IMR-90 (cell line): ENCODE measurements at regions not wholly inside any gene's neighbourhood (a gene's known extent, or its start where the extent isn't known, plus 50 kb on each side); places are given as distances from the start of the nearest gene placed in this dataset.

Experiments used
- ATAC-seq: fragments of 200-7000 bp; cut with Tn5 transposase; 2 replicates; pipeline ENCODE4 v1.9.1; 2020; ENCODE audit warnings: low read depth, mild to moderate bottlenecking, moderate library complexity
- BruUV-seq: library from RNA; stranded (reverse); fragments of 400-500 nt; replicated peaks from 2 replicates; lab custom pipeline; 2021; lab: Mats Ljungman, UMichigan
- CTCF ChIA-PET: fragments of 300-600 bp; formaldehyde crosslinking; extraction: SDS; loops from one replicate; lab custom pipeline; 2021; ENCODE audit warnings: antibody characterized with exemption; lab: Yijun Ruan, JAX
- POLR2A ChIA-PET: fragments of 300-600 bp; sonication (Branson Sonifier 250); formaldehyde crosslinking; loops from one replicate; lab custom pipeline; 2022; ENCODE audit warnings: antibody characterized with exemption; ENCODE audit not compliant: unreplicated experiment; lab: Charles Lee
- DNase-seq: peaks from one replicate; pipeline ENCODE4 v3.0.0; 2013
- H2AFZ ChIP-seq: replicated peaks from 2 replicates; pipeline ENCODE3; 2013; ENCODE audit warnings: low read length, mild to moderate bottlenecking; ENCODE audit not compliant: poor library complexity
- H2AK5ac ChIP-seq: 2 replicates; pipeline ENCODE4 v1.6.1; 2013; ENCODE audit warnings: low read depth, low read length, inconsistent platforms
- H2AK9ac ChIP-seq: replicated peaks from 2 replicates; pipeline ENCODE3; 2013; ENCODE audit warnings: mild to moderate bottlenecking, low read depth, low read length, moderate library complexity; ENCODE audit not compliant: poor library complexity
- H2BK120ac ChIP-seq: 2 replicates; pipeline ENCODE4 v1.6.1; 2013; ENCODE audit warnings: low read depth, low read length, inconsistent platforms
- H2BK15ac ChIP-seq: 3 replicates; pipeline ENCODE4 v1.6.1; 2013; ENCODE audit warnings: low read depth, low read length, inconsistent platforms
- H2BK20ac ChIP-seq: 2 replicates; pipeline ENCODE4 v1.6.1; 2013; ENCODE audit warnings: low read depth, mild to moderate bottlenecking, inconsistent platforms, low read length, moderate library complexity
- H2BK5ac ChIP-seq: 2 replicates; pipeline ENCODE4 v1.6.1; 2013; ENCODE audit warnings: mild to moderate bottlenecking, low read depth, low read length, inconsistent platforms; ENCODE audit not compliant: poor library complexity, severe bottlenecking
- H3K14ac ChIP-seq: replicated peaks from 2 replicates; pipeline ENCODE4 v1.6.1; 2013; ENCODE audit warnings: low read depth, low read length, inconsistent platforms
- H3K18ac ChIP-seq: 2 replicates; pipeline ENCODE4 v1.6.1; 2013; ENCODE audit warnings: low read depth, low read length, control low read depth
- H3K23ac ChIP-seq: 2 replicates; pipeline ENCODE4 v1.6.1; 2013; ENCODE audit warnings: low read depth, low read length, inconsistent platforms
- H3K27ac ChIP-seq: 2 replicates; pipeline ENCODE4 v1.5.1; 2013; ENCODE audit warnings: mild to moderate bottlenecking, control low read depth, low read length; ENCODE audit not compliant: insufficient read depth
- H3K27me3 ChIP-seq: 2 replicates; pipeline ENCODE4 v1.6.1; 2013; ENCODE audit warnings: low read length; ENCODE audit not compliant: control insufficient read depth, insufficient read depth
- H3K36me3 ChIP-seq: 2 replicates; pipeline ENCODE4 v1.6.1; 2013; ENCODE audit warnings: low read length, mixed read lengths; ENCODE audit not compliant: control insufficient read depth, insufficient read depth
- H3K4ac ChIP-seq: 2 replicates; pipeline ENCODE4 v1.6.1; 2013; ENCODE audit warnings: low read depth, low read length, inconsistent platforms
- H3K4me1 ChIP-seq: 2 replicates; pipeline ENCODE4 v1.6.1; 2013; ENCODE audit warnings: low read length, mixed read lengths; ENCODE audit not compliant: control insufficient read depth, insufficient read depth
- H3K4me2 ChIP-seq: 2 replicates; pipeline ENCODE4 v1.6.1; 2013; ENCODE audit warnings: low read depth, mild to moderate bottlenecking, control low read depth, low read length, moderate library complexity
- H3K4me3 ChIP-seq: 2 replicates; pipeline ENCODE4 v1.5.1; 2013; ENCODE audit warnings: low read depth, mild to moderate bottlenecking, control low read depth, low read length, moderate library complexity; ENCODE audit not compliant: insufficient read depth
- H3K56ac ChIP-seq: 2 replicates; pipeline ENCODE4 v1.6.1; 2013; ENCODE audit warnings: low read length, inconsistent platforms; ENCODE audit not compliant: insufficient read depth; ENCODE audit errors: extremely low read depth
- H3K79me1 ChIP-seq, 2 experiments: 2 replicates each; pipeline ENCODE4 v1.6.1; 2013; ENCODE audit warnings: low read length in 2 of 2, inconsistent platforms in 1 of 2, low read depth in 1 of 2
- H3K9ac ChIP-seq: 2 replicates; pipeline ENCODE4 v1.6.1; 2013; ENCODE audit warnings: low read depth, low read length, control low read depth
- H3K9me1 ChIP-seq: 2 replicates; pipeline ENCODE4 v1.6.1; 2013; ENCODE audit warnings: low read length, inconsistent platforms; ENCODE audit not compliant: insufficient read depth
- H3K9me3 ChIP-seq: 2 replicates; pipeline ENCODE4 v1.6.1; 2013; ENCODE audit warnings: low read length; ENCODE audit not compliant: control insufficient read depth, insufficient read depth
- H4K20me1 ChIP-seq: 2 replicates; pipeline ENCODE4 v1.6.1; 2013; ENCODE audit warnings: low read length, inconsistent platforms; ENCODE audit not compliant: insufficient read depth
- H4K5ac ChIP-seq: 2 replicates; pipeline ENCODE4 v1.6.1; 2013; ENCODE audit warnings: mild to moderate bottlenecking, low read depth, low read length, control low read depth
- H4K8ac ChIP-seq, 2 experiments: 2 replicates each; pipeline ENCODE4 v1.6.1; 2013; ENCODE audit warnings: low read depth in 2 of 2, low read length in 2 of 2, control low read depth in 1 of 2, inconsistent platforms in 1 of 2
- H4K91ac ChIP-seq: 2 replicates; pipeline ENCODE4 v1.6.1; 2013; ENCODE audit warnings: low read depth, low read length, inconsistent platforms; ENCODE audit not compliant: insufficient read depth
- CEBPB ChIP-seq: IDR thresholded peaks from 2 replicates; pipeline ENCODE4 v1.6.1; 2012; ENCODE audit warnings: low read depth, low read length, improper control_type of control experiment
- CHD1 ChIP-seq: IDR thresholded peaks from 2 replicates; pipeline ENCODE4 v1.6.1; 2012; ENCODE audit warnings: low read depth, low read length, improper control_type of control experiment
- FOS ChIP-seq: fragments of 150-350 bp; IDR thresholded peaks from 2 replicates; pipeline ENCODE4 v1.6.1; 2016; ENCODE audit warnings: low read depth, low read length
- MAFK ChIP-seq: IDR thresholded peaks from 2 replicates; pipeline ENCODE4 v1.6.1; 2012; ENCODE audit warnings: low read depth, low read length, improper control_type of control experiment
- MAZ ChIP-seq: IDR thresholded peaks from 2 replicates; pipeline ENCODE4 v1.6.1; 2012; ENCODE audit warnings: low read depth, mild to moderate bottlenecking, low read length, improper control_type of control experiment, moderate library complexity, borderline replicate concordance
- MXI1 ChIP-seq: IDR thresholded peaks from 2 replicates; pipeline ENCODE4 v1.6.1; 2012; ENCODE audit warnings: low read depth, mild to moderate bottlenecking, low read length, moderate library complexity, borderline replicate concordance
- NFE2L2 ChIP-seq: fragments of 150-350 bp; IDR thresholded peaks from 2 replicates; pipeline ENCODE4 v1.6.1; 2016; ENCODE audit warnings: low read depth, mild to moderate bottlenecking, low read length
- POLR2A ChIP-seq: IDR thresholded peaks from 2 replicates; pipeline ENCODE4 v1.6.1; 2012; ENCODE audit warnings: mild to moderate bottlenecking, low read depth, low read length
- RAD21 ChIP-seq: IDR thresholded peaks from 2 replicates; pipeline ENCODE4 v1.6.1; 2012; ENCODE audit warnings: low read length, improper control_type of control experiment
- RCOR1 ChIP-seq: IDR thresholded peaks from 2 replicates; pipeline ENCODE4 v1.6.1; 2012; ENCODE audit warnings: mild to moderate bottlenecking, low read length, improper control_type of control experiment; ENCODE audit not compliant: insufficient replicate concordance
- RFX5 ChIP-seq: IDR thresholded peaks from 2 replicates; pipeline ENCODE4 v1.8.0; 2012; ENCODE audit warnings: low read depth, mild to moderate bottlenecking, low read length, moderate library complexity
- SMC3 ChIP-seq: fragments of 150-350 bp; IDR thresholded peaks from 2 replicates; pipeline ENCODE4 v1.6.1; 2016; ENCODE audit warnings: low read depth, mild to moderate bottlenecking, antibody characterized with exemption, low read length, moderate library complexity
- WGBS, 2 experiments: methylation state at CpG; one replicate each; pipeline versions ENCODE4 v1.1.5 to v1.1.7; 2013; ENCODE audit warnings: missing lambda C conversion rate in 2 of 2; ENCODE audit not compliant: insufficient read length in 1 of 2; ENCODE audit errors: extremely low coverage in 2 of 2; 5-methylcytosine and 5-hydroxymethylcytosine counted together
- dilution Hi-C: fragments of 300-500 bp; cut with HindIII; formaldehyde crosslinking; loops from one replicate; pipeline ENCODE4 v1.14.3; 2018; ENCODE audit warnings: low sequenced_read_pairs; ENCODE audit not compliant: unreplicated experiment
- in situ Hi-C: fragments of 300-500 bp; cut with MboI; formaldehyde crosslinking; loops from 3 replicates; pipeline ENCODE4 v1.14.3; 2019; ENCODE audit warnings: low sequenced_read_pairs, inconsistent platforms, mixed read lengths
- intact Hi-C: fragments of 100-400 bp; cut with micrococcal nuclease; formaldehyde crosslinking; loops from 2 replicates; pipeline ENCODE4 v1.10.0; 2022
- TF ChIP-seq, protein P1 (sequence below): fragments of 150-350 bp; IDR thresholded peaks from 2 replicates; pipeline ENCODE4 v1.6.1; 2017; ENCODE audit warnings: mild to moderate bottlenecking, antibody characterized with exemption, low read length, low read depth
- TF ChIP-seq, protein P2 (sequence below): fragments of 150-350 bp; IDR thresholded peaks from 2 replicates; pipeline ENCODE4 v1.6.1; 2016; ENCODE audit warnings: low read depth, mild to moderate bottlenecking, low read length, moderate library complexity, borderline replicate concordance

DNA sequence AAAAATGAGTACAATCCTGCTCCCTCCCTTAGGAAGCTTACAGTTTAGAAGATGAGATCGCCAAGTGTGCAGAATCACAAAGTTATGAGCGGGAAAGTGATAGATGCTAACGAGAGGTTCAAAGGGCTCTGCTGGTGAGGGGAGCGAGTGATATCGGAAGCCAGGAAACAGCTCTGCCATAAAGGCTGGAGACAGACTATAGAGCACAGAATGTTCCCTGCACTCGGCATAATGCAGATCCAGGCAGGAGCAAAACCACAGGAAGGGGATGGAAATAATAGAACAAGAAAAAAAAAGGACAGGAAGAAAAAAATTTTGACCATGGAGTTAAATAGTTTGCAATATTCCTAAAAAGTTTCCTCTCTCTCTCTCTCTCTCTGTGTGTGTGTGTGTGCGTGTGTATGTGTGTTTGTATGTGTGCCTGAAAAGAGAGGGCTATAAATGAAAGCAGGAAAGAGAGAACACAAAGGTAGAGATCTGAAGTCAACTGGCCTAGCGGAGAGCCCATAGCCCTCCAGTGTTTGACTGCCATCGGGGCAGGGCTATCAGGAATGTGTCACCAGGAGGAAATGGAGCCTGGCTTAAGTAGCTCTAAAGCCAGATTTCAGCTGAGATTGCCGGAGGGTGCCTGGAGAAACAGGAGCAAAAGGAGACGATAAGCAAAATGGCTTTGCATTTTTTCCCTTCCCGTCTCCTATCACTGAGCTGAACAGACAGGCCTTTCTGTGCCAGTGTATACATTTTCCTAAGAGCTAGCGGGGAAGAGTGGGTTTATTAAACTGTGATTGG is 175.8 kb upstream of the LYZL1 start:
- no peaks in the 10 kb centered on the region for H3K4me1 ChIP-seq
- DNase-seq, result no peak

More for the DNA sequence above, 175.8 kb upstream of the LYZL1 start:
- H2BK20ac ChIP-seq, result no peak overlapping the region; the same call in 1 of the 2 replicates
- no peak for TF ChIP-seq CHD1
- TF ChIP-seq MAZ, result no peak
- TF ChIP-seq RCOR1, result no peak
- no peak for TF ChIP-seq MAFK
- TF ChIP-seq, protein P1, sequence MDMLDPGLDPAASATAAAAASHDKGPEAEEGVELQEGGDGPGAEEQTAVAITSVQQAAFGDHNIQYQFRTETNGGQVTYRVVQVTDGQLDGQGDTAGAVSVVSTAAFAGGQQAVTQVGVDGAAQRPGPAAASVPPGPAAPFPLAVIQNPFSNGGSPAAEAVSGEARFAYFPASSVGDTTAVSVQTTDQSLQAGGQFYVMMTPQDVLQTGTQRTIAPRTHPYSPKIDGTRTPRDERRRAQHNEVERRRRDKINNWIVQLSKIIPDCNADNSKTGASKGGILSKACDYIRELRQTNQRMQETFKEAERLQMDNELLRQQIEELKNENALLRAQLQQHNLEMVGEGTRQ, result no peak
- TF ChIP-seq SMC3, result no peak
- no peak for TF ChIP-seq RAD21
- no peak for TF ChIP-seq MXI1
- no peak for TF ChIP-seq RFX5
- no peak for TF ChIP-seq POLR2A
- TF ChIP-seq, protein P2, sequence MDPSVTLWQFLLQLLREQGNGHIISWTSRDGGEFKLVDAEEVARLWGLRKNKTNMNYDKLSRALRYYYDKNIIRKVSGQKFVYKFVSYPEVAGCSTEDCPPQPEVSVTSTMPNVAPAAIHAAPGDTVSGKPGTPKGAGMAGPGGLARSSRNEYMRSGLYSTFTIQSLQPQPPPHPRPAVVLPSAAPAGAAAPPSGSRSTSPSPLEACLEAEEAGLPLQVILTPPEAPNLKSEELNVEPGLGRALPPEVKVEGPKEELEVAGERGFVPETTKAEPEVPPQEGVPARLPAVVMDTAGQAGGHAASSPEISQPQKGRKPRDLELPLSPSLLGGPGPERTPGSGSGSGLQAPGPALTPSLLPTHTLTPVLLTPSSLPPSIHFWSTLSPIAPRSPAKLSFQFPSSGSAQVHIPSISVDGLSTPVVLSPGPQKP, result no peak
- TF ChIP-seq CEBPB, result no peak
- no peak for TF ChIP-seq FOS
- TF ChIP-seq NFE2L2, result no peak
- ChIA-PET CTCF (no interaction called here), POLR2A (no interaction called here)
- H2BK120ac ChIP-seq, result no peak overlapping the region
- intact Hi-C loops, result no loop called here
- H3K27ac ChIP-seq, result no peak overlapping the region
- H4K5ac ChIP-seq, result no peak overlapping the region
- no peak overlapping the region for H3K14ac ChIP-seq
- no peak overlapping the region; the same call in 1 of the 2 replicates for H2AK5ac ChIP-seq
- H3K56ac ChIP-seq, result no peak overlapping the region
- peak overlapping the region; percentile 36 for H2BK5ac ChIP-seq
- in situ Hi-C loops, result no loop called here
- no peaks in the 10 kb centered on the region for H3K79me1 ChIP-seq
- 70% methylated on average over 2 of the region's 13 CpGs; no CpG with 5 or more reads in 1 of the 2 experiments for WGBS, 2 experiments
- H3K4me3 ChIP-seq, result no peak overlapping the region
- H3K4me2 ChIP-seq, result no peak overlapping the region
- H3K9me3 ChIP-seq, result peaks cover 10% of the 10 kb centered on the region
- H4K91ac ChIP-seq, result peak overlapping the region; percentile 56
- H3K18ac ChIP-seq, result no peak overlapping the region
- no peak for ATAC-seq
- dilution Hi-C loops, result no loop called here
- H2AK9ac ChIP-seq, result no peak overlapping the region
- no peaks in the 10 kb centered on the region for H4K20me1 ChIP-seq
- H3K36me3 ChIP-seq, result no peaks in the 10 kb centered on the region
- no peak overlapping the region for H3K23ac ChIP-seq
- no peaks in the 10 kb centered on the region for H3K9me1 ChIP-seq
- 0 out of 3 replicates have a peak overlapping the region, but pooled peaks have one; percentile 45 for H2BK15ac ChIP-seq
- no peak overlapping the region for H3K9ac ChIP-seq
- no peak overlapping the region for H4K8ac ChIP-seq
- peaks cover 21% of the 10 kb centered on the region for H3K27me3 ChIP-seq
- BruUV-seq, result no TSS peak
- H2AFZ ChIP-seq, result no peak overlapping the region
- no peak overlapping the region for H3K4ac ChIP-seq
